HepG2 (cell line): ENCODE measurements at regions not wholly inside any gene's neighbourhood (a gene's known extent, or its start where the extent isn't known, plus 50 kb on each side); places are given as distances from the start of the nearest gene placed in this dataset.

ENCODE experiments used
- ATAC-seq: fragments of 200-7000 bp; cut with Tn5 transposase; 3 replicates; pipeline ENCODE4 v1.9.1; 2020; ENCODE audit warnings: mild to moderate bottlenecking, moderate library complexity
- BruUV-seq: library from RNA; stranded (reverse); fragments of 400-500 nt; replicated peaks from 2 replicates; lab custom pipeline; 2021; lab: Mats Ljungman, UMichigan
- CTCF ChIA-PET: fragments of 300-600 bp; formaldehyde crosslinking; extraction: SDS; loops from one replicate; lab custom pipeline; 2021; ENCODE audit warnings: low total read pairs, inconsistent platforms, low intra/inter-chr PET ratio; lab: Yijun Ruan, JAX
- POLR2A ChIA-PET: fragments of 350-600 bp; sonication (Branson Sonifier 250); formaldehyde crosslinking; loops from one replicate; lab custom pipeline; 2020; ENCODE audit warnings: antibody characterized with exemption, inconsistent platforms; lab: Yijun Ruan, JAX
- DNase-seq: peaks from one replicate; pipeline ENCODE4 v3.0.0-alpha.2; 2015; ENCODE audit warnings: low spot score
- FAIRE-seq: peaks from 3 replicates; lab custom pipeline; 2011; peaks lifted over from hg19 to GRCh38; lab: Jason Lieb, UNC
- H2AFZ ChIP-seq: one replicate; pipeline ENCODE4 v1.6.1; 2011; ENCODE audit warnings: low read length, inconsistent platforms
- H3K27ac ChIP-seq: fragments of 300-600 bp; 3 replicates; pipeline ENCODE4 v1.8.0; 2011; ENCODE audit warnings: mixed run types, mild to moderate bottlenecking, mixed read lengths, low read length, inconsistent platforms; ENCODE audit not compliant: insufficient read depth; ENCODE audit errors: extremely low read length
- H3K27me3 ChIP-seq, 2 experiments: fragments of 200-600 bp in 1 of 2; 2 replicates in 1 of 2; 3 replicates in 1 of 2; pipeline versions ENCODE4 v1.6.0 to v1.8.0; 2011; ENCODE audit warnings: low read length in 2 of 2, mild to moderate bottlenecking in 2 of 2, moderate library complexity in 2 of 2, inconsistent platforms in 1 of 2; ENCODE audit not compliant: insufficient read depth in 2 of 2, control insufficient read depth in 1 of 2
- H3K36me3 ChIP-seq, 2 experiments: fragments of 200-600 bp in 1 of 2; replicated peaks in 1 of 2; 2 replicates in 1 of 2; 3 replicates in 1 of 2; pipeline versions ENCODE4 v1.5.1 to v1.8.0; 2011; ENCODE audit warnings: low read length in 2 of 2, inconsistent platforms in 1 of 2; ENCODE audit not compliant: insufficient read depth in 2 of 2, control insufficient read depth in 1 of 2
- H3K4me1 ChIP-seq: 2 replicates; pipeline ENCODE4 v1.5.1; 2012; ENCODE audit warnings: low read length, inconsistent platforms; ENCODE audit not compliant: insufficient read depth
- H3K4me2 ChIP-seq: 2 replicates; pipeline ENCODE4 v1.6.0; 2011; ENCODE audit warnings: low read depth, low read length, inconsistent platforms
- H3K4me3 ChIP-seq, 3 experiments: fragments of 200-600 bp in 1 of 3; sonication (generic), shearing (Covaris generic) in 1 of 3; replicated peaks in 1 of 3; 2 replicates each; pipeline ENCODE4 v1.5.1; 2011 to 2016; ENCODE audit warnings: low read length in 3 of 3, inconsistent platforms in 2 of 3, low read depth in 2 of 3, mild to moderate bottlenecking in 2 of 3, control low read depth in 1 of 3, mixed read lengths in 1 of 3; ENCODE audit not compliant: insufficient read depth in 1 of 3
- H3K79me2 ChIP-seq: one replicate; pipeline ENCODE4 v1.6.1; 2011; ENCODE audit warnings: low read length, inconsistent platforms; ENCODE audit not compliant: insufficient read depth
- H3K9ac ChIP-seq: 2 replicates; pipeline ENCODE4 v1.6.0; 2011; ENCODE audit warnings: mild to moderate bottlenecking, low read depth, low read length, inconsistent platforms; ENCODE audit not compliant: insufficient read depth
- H3K9me3 ChIP-seq: 2 replicates; pipeline ENCODE4 v1.5.1; 2012; ENCODE audit warnings: mild to moderate bottlenecking, low read length
- H4K20me1 ChIP-seq: 2 replicates; pipeline ENCODE4 v1.6.0; 2011; ENCODE audit warnings: inconsistent platforms, mild to moderate bottlenecking, low read length, moderate library complexity; ENCODE audit not compliant: insufficient read depth
- MAZ ChIP-seq, 2 experiments: sonication (generic) in 1 of 2; formaldehyde crosslinking in 1 of 2; IDR thresholded peaks; 2 replicates each; pipeline versions ENCODE4 v1.5.0 to v1.6.1; 2012 to 2020; ENCODE audit warnings: low read depth in 2 of 2, mild to moderate bottlenecking in 2 of 2, borderline replicate concordance in 1 of 2, improper control_type of control experiment in 1 of 2, low read length in 1 of 2, missing genetic modification reagents in 1 of 2, moderate library complexity in 1 of 2
- POGK ChIP-seq: sonication (generic); formaldehyde crosslinking; conservative IDR thresholded peaks from 2 replicates; pipeline ENCODE4 v1.8.0; 2022; ENCODE audit warnings: mild to moderate bottlenecking, moderate library complexity, missing genetic modification reagents
- RFX3 ChIP-seq: IDR thresholded peaks from 2 replicates; pipeline ENCODE4 v1.6.1; 2016; ENCODE audit warnings: missing biosample characterization, missing genetic modification reagents
- TERF1 ChIP-seq: sonication (generic); formaldehyde crosslinking; IDR thresholded peaks from 2 replicates; pipeline ENCODE4 v1.8.0; 2022; ENCODE audit warnings: mild to moderate bottlenecking, missing genetic modification reagents, moderate library complexity
- TOE1 ChIP-seq: sonication (generic); formaldehyde crosslinking; IDR thresholded peaks from 2 replicates; pipeline ENCODE4 v1.4.0; 2020; ENCODE audit warnings: mild to moderate bottlenecking, missing genetic modification reagents
- YEATS4 ChIP-seq: sonication (generic); formaldehyde crosslinking; IDR thresholded peaks from 2 replicates; pipeline ENCODE4 v1.4.0; 2020; ENCODE audit warnings: missing genetic modification reagents, borderline replicate concordance
- ZBTB14 ChIP-seq: sonication (generic); formaldehyde crosslinking; IDR thresholded peaks from 2 replicates; pipeline ENCODE4 v1.4.0; 2020; ENCODE audit warnings: missing genetic modification reagents
- in situ Hi-C: cut with HindIII; loops from 2 replicates; pipeline ENCODE4 v1.10.0; 2017; ENCODE audit warnings: low pct_unique_long_range_greater_than_20kb; ENCODE audit not compliant: extremely low pct_ligation_motif_present
- intact Hi-C: fragments of 100-400 bp; cut with micrococcal nuclease; formaldehyde crosslinking; loops from one replicate; pipeline ENCODE4 v1.10.0; 2022; ENCODE audit not compliant: unreplicated experiment
- TF ChIP-seq, protein P1 (sequence below): sonication (generic); formaldehyde crosslinking; conservative IDR thresholded peaks from 2 replicates; pipeline ENCODE4 v1.8.0; 2022; ENCODE audit warnings: missing genetic modification reagents

GRCh38 chr12:84470361-84470760 is 442.2 kb downstream of the SLC6A15 start:
- Histone ChIP-seq H3K9ac (no peak overlapping the region), H3K4me1 (no peaks in the 10 kb centered on the region), H3K9me3 (no peaks in the 10 kb centered on the region), H3K36me3 (no peaks in the 10 kb centered on the region), H3K4me2 (no peak overlapping the region), H2AFZ (no peak overlapping the region), H3K79me2 (no peaks in the 10 kb centered on the region), H4K20me1 (no peaks in the 10 kb centered on the region), H3K4me3 (no peak overlapping the region), H3K27me3 (no peaks in the 10 kb centered on the region), H3K27ac (no peak overlapping the region)
- ATAC-seq (no peak), DNase-seq (no peak), FAIRE-seq (no peak)
- ChIA-PET CTCF (no interaction called here), POLR2A (no interaction called here)
- in situ Hi-C loops: no loop called here
- TF ChIP-seq ZBTB14 (CRISPR knock-in tag) (no peak), POGK (CRISPR knock-in tag) (no peak), YEATS4 (CRISPR knock-in tag) (no peak), TERF1 (CRISPR knock-in tag) (no peak), MAZ (IDR thresholded peaks at IDR 0.05; ENCODE audit: borderline replicate concordance, low read depth, low read length) (no peak), MAZ (CRISPR knock-in tag; IDR thresholded peaks at IDR 0.05; ENCODE audit: low read depth) (no peak), RFX3 (CRISPR knock-in tag) (no peak), TOE1 (no peak)
- TF ChIP-seq, protein P1, sequence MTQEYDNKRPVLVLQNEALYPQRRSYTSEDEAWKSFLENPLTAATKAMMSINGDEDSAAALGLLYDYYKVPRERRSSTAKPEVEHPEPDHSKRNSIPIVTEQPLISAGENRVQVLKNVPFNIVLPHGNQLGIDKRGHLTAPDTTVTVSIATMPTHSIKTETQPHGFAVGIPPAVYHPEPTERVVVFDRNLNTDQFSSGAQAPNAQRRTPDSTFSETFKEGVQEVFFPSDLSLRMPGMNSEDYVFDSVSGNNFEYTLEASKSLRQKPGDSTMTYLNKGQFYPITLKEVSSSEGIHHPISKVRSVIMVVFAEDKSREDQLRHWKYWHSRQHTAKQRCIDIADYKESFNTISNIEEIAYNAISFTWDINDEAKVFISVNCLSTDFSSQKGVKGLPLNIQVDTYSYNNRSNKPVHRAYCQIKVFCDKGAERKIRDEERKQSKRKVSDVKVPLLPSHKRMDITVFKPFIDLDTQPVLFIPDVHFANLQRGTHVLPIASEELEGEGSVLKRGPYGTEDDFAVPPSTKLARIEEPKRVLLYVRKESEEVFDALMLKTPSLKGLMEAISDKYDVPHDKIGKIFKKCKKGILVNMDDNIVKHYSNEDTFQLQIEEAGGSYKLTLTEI (CRISPR knock-in tag): no peak
- no TSS peak for BruUV-seq
- intact Hi-C loops: no loop called here
